GM19035 (cell line): ENCODE measurements at regions not wholly inside any gene's neighbourhood (a gene's known extent, or its start where the extent isn't known, plus 50 kb on each side); places are given as distances from the start of the nearest gene placed in this dataset.

Source experiments
- ATAC-seq: cut with Tn5 transposase; IDR thresholded peaks from one replicate; pipeline ENCODE4 v1.9.1; 2021; ENCODE audit not compliant: unreplicated experiment

GRCh38 chr1:209511169-209511568 is 72.3 kb upstream of the CAMK1G start:
- ATAC-seq = no peak

GRCh38 chr1:209512821-209513220 is 70.7 kb upstream of the CAMK1G start:
- no peak for ATAC-seq

GRCh38 chr1:209513226-209513625 is 70.3 kb upstream of the CAMK1G start:
- ATAC-seq = no peak

- no peak for ATAC-seq
These were observed 66.5 kb upstream of the CAMK1G start for GRCh38 chr1:209516771-209517680.

GRCh38 chr1:209517681-209518050 is 65.8 kb upstream of the CAMK1G start:
- no peak for ATAC-seq

GRCh38 chr1:209519786-209520185 is 63.7 kb upstream of the CAMK1G start:
- ATAC-seq = no peak

- no peak for ATAC-seq
These were observed 60.7 kb upstream of the CAMK1G start for GRCh38 chr1:209522826-209523225.

GRCh38 chr1:209526137-209526536 is 57.4 kb upstream of the CAMK1G start:
- ATAC-seq = no peak

- no peak for ATAC-seq
These were observed 56.1 kb upstream of the CAMK1G start for GRCh38 chr1:209527372-209527771.

- no peak for ATAC-seq
These were observed 55.4 kb upstream of the CAMK1G start for GRCh38 chr1:209527993-209528717.

GRCh38 chr1:209529233-209529632 is 54.3 kb upstream of the CAMK1G start:
- no peak for ATAC-seq

GRCh38 chr1:209531006-209531405 is 52.5 kb upstream of the CAMK1G start:
- ATAC-seq = no peak

- no peak for ATAC-seq
These were observed 52.0 kb upstream of the CAMK1G start for GRCh38 chr1:209531549-209531948.
